Upper lobe of left lung (tissue), 6 donors: ENCODE measurements at regions not wholly inside any gene's neighbourhood (a gene's known extent, or its start where the extent isn't known, plus 50 kb on each side); places are given as distances from the start of the nearest gene placed in this dataset.
A peak's percentile ranks its signal among the peaks of the same experiment; 100 is the strongest.

Source experiments
- ATAC-seq, 2 donors: fragments of 200-7000 bp; cut with Tn5 transposase; one replicate each; pipeline ENCODE4 v1.9.1; 2022; ENCODE audit warnings: mild to moderate bottlenecking in 2 of 2, moderate library complexity in 2 of 2; ENCODE audit not compliant: low FRiP score in 2 of 2
- DNase-seq, 2 donors: peaks; one replicate each; pipeline ENCODE4 v3.0.0-alpha.2; 2019 to 2020
- H3K27ac ChIP-seq, 4 donors: fragments of 200-600 bp; sonication (generic); one replicate each; pipeline ENCODE4 v1.5.1; 2016 to 2019
- H3K27me3 ChIP-seq, 4 donors: fragments of 200-600 bp; sonication (generic); one replicate each; pipeline ENCODE4 v1.5.1; 2017 to 2019
- H3K36me3 ChIP-seq, 4 donors: fragments of 200-600 bp; sonication (generic); one replicate each; pipeline ENCODE4 v1.5.1; 2016 to 2019
- H3K4me1 ChIP-seq, 4 donors: fragments of 200-600 bp; sonication (generic); one replicate each; pipeline ENCODE4 v1.5.1; 2018 to 2019
- H3K4me3 ChIP-seq, 4 donors: fragments of 200-600 bp; sonication (generic); one replicate each; pipeline ENCODE4 v1.5.1; 2017 to 2019; ENCODE audit warnings: mild to moderate bottlenecking in 2 of 4, moderate library complexity in 1 of 4
- H3K9me3 ChIP-seq, 4 donors: fragments of 200-600 bp; sonication (generic); one replicate each; pipeline ENCODE4 v1.5.1; 2018 to 2019
- CTCF ChIP-seq, 6 experiments: fragments of 450-650 bp in 4 of 6; fragments of 200-600 bp in 2 of 6; sonication (generic) in 2 of 6; IDR thresholded peaks; one replicate each; pipeline ENCODE4 v1.5.1; 2016 to 2019; ENCODE audit warnings: antibody characterized with exemption in 6 of 6
- EP300 ChIP-seq, 4 donors: sonication (generic); formaldehyde crosslinking; IDR thresholded peaks; one replicate each; pipeline ENCODE4 v1.5.1; 2017; ENCODE audit warnings: antibody characterized with exemption in 4 of 4, control low read depth in 2 of 4
- POLR2A ChIP-seq, 4 donors: fragments of 450-650 bp; IDR thresholded peaks; one replicate each; pipeline ENCODE4 v1.5.1; 2016 to 2017; ENCODE audit warnings: antibody characterized with exemption in 4 of 4, mild to moderate bottlenecking in 2 of 4
- POLR2AphosphoS5 ChIP-seq, 2 donors: sonication (generic); formaldehyde crosslinking; IDR thresholded peaks; one replicate each; pipeline ENCODE4 v1.5.1; 2017; ENCODE audit warnings: antibody characterized with exemption in 2 of 2
- WGBS, 2 donors: methylation state at CpG; one replicate each; pipeline ENCODE4 v1.1.5; 2017 to 2018; 5-methylcytosine and 5-hydroxymethylcytosine counted together
- donor health status: DM: no; HTN: no; CAD: no; lungs with moderate emphysema.
- donor health status: DM: no; HTN: yes; CAD: no; lungs with severe emphysema.

GRCh38 chr12:47602325-47602724 lies 103.5 kb downstream of the RPAP3 start:
- Histone ChIP-seq H3K36me3 (no peaks in the 10 kb centered on the region), H3K9me3 (peaks cover 0 to 6% (median 2%) of the 10 kb centered on the region in 4 donors), H3K27ac (no peak overlapping the region), H3K4me3 (no peak overlapping the region), H3K4me1 (no peaks in the 10 kb centered on the region), H3K27me3 (no peaks in the 10 kb centered on the region)
- peak in 1 of 2 donors; percentile 75 for ATAC-seq
- no peak for DNase-seq
- TF ChIP-seq POLR2A (IDR thresholded peaks at IDR 0.05), result no peak
- TF ChIP-seq EP300 (IDR thresholded peaks at IDR 0.05), result no peak
- TF ChIP-seq CTCF (IDR thresholded peaks at IDR 0.05), result no peak
- no peak for TF ChIP-seq POLR2AphosphoS5 (IDR thresholded peaks at IDR 0.05)
- 88 to 100% methylated on average over 1 of the region's 1 CpG for WGBS, 2 donors

GRCh38 chr12:47601071-47601470 lies 104.8 kb downstream of the RPAP3 start:
- Histone ChIP-seq H3K27me3 (no peaks in the 10 kb centered on the region), H3K36me3 (no peaks in the 10 kb centered on the region), H3K27ac (no peak overlapping the region), H3K9me3 (no peaks in the 10 kb centered on the region), H3K4me3 (no peak overlapping the region), H3K4me1 (no peaks in the 10 kb centered on the region)
- no peak for ATAC-seq
- DNase-seq, result no peak
- TF ChIP-seq POLR2AphosphoS5 (IDR thresholded peaks at IDR 0.05) (no peak), CTCF (IDR thresholded peaks at IDR 0.05) (no peak), EP300 (IDR thresholded peaks at IDR 0.05) (no peak), POLR2A (IDR thresholded peaks at IDR 0.05) (no peak)

- no peak for DNase-seq
- Histone ChIP-seq H3K4me1 (peaks cover 0 to 12% (median 8%) of the 10 kb centered on the region in 4 donors), H3K27ac (no peak overlapping the region), H3K27me3 (no peaks in the 10 kb centered on the region), H3K9me3 (no peaks in the 10 kb centered on the region), H3K36me3 (no peaks in the 10 kb centered on the region), H3K4me3 (no peak overlapping the region)
- WGBS, 2 donors, result 60 to 63% methylated on average over 4 of the region's 4 CpGs
- no peak for TF ChIP-seq POLR2AphosphoS5 (IDR thresholded peaks at IDR 0.05)
- TF ChIP-seq EP300 (IDR thresholded peaks at IDR 0.05), result no peak
- TF ChIP-seq POLR2A (IDR thresholded peaks at IDR 0.05), result no peak
- TF ChIP-seq CTCF (IDR thresholded peaks at IDR 0.05), result no peak
- ATAC-seq, result peak in 1 of 2 donors; percentile 31
These were observed 114.0 kb downstream of the RPAP3 start for GRCh38 chr12:47591795-47592194.

GRCh38 chr12:47591361-47591791 lies 114.5 kb downstream of the RPAP3 start:
- WGBS, 2 donors, result 44 to 49% methylated on average over 4 of the region's 4 CpGs
- TF ChIP-seq POLR2A (IDR thresholded peaks at IDR 0.05) (no peak), EP300 (IDR thresholded peaks at IDR 0.05) (no peak), POLR2AphosphoS5 (IDR thresholded peaks at IDR 0.05) (no peak), CTCF (IDR thresholded peaks at IDR 0.05) (no peak)
- peaks cover 0 to 12% (median 8%) of the 10 kb centered on the region in 4 donors for H3K4me1 ChIP-seq
- no peaks in the 10 kb centered on the region for H3K27me3 ChIP-seq
- no peaks in the 10 kb centered on the region for H3K9me3 ChIP-seq
- DNase-seq (no peak), ATAC-seq (no peak)
- H3K27ac ChIP-seq, result no peak overlapping the region
- H3K4me3 ChIP-seq, result no peak overlapping the region
- no peaks in the 10 kb centered on the region for H3K36me3 ChIP-seq

GRCh38 chr12:47590771-47591360 lies 115.0 kb downstream of the RPAP3 start:
- no peak for DNase-seq
- Histone ChIP-seq H3K36me3 (no peaks in the 10 kb centered on the region), H3K27me3 (no peaks in the 10 kb centered on the region), H3K27ac (no peak overlapping the region), H3K9me3 (no peaks in the 10 kb centered on the region), H3K4me3 (no peak overlapping the region), H3K4me1 (peaks cover 0 to 12% (median 8%) of the 10 kb centered on the region in 4 donors)
- no peak for ATAC-seq
- TF ChIP-seq EP300 (IDR thresholded peaks at IDR 0.05) (no peak), POLR2AphosphoS5 (IDR thresholded peaks at IDR 0.05) (no peak), CTCF (IDR thresholded peaks at IDR 0.05) (no peak), POLR2A (IDR thresholded peaks at IDR 0.05) (no peak)
- WGBS, 2 donors, result 52 to 56% methylated on average over 3 of the region's 3 CpGs
